A673 (cell line): ENCODE measurements at regions not wholly inside any gene's neighbourhood (a gene's known extent, or its start where the extent isn't known, plus 50 kb on each side); places are given as distances from the start of the nearest gene placed in this dataset.

Experiments
- BruUV-seq: library from RNA; stranded (reverse); fragments of 400-500 nt; replicated peaks from 2 replicates; lab custom pipeline; 2021; lab: Mats Ljungman, UMichigan
- CTCF ChIA-PET: fragments of 300-600 bp; sonication (Branson Sonifier 250); formaldehyde crosslinking; loops from one replicate; lab custom pipeline; 2022; ENCODE audit warnings: antibody characterized with exemption; lab: Charles Lee
- POLR2A ChIA-PET: fragments of 300-600 bp; sonication (Branson Sonifier 250); formaldehyde crosslinking; loops from one replicate; lab custom pipeline; 2022; ENCODE audit warnings: antibody characterized with exemption; ENCODE audit not compliant: low non-redundant PET; lab: Charles Lee
- DNase-seq: peaks from one replicate; pipeline ENCODE4 v3.0.0-alpha.2; 2015; ENCODE audit warnings: low spot score
- H3K27ac ChIP-seq: fragments of 200-600 bp; sonication (generic); 2 replicates; pipeline ENCODE4 v1.5.1; 2016; ENCODE audit warnings: mixed run types, low read depth, mild to moderate bottlenecking, mixed read lengths, antibody characterized with exemption, low read length; ENCODE audit not compliant: poor library complexity, severe bottlenecking
- H3K27me3 ChIP-seq: fragments of 200-600 bp; sonication (generic); replicated peaks from 2 replicates; pipeline ENCODE4 v1.6.1; 2017; ENCODE audit warnings: mixed run types, low read depth, mild to moderate bottlenecking, mixed read lengths, antibody characterized with exemption, low read length; ENCODE audit not compliant: insufficient read depth, poor library complexity
- H3K36me3 ChIP-seq: fragments of 200-600 bp; sonication (generic); 2 replicates; pipeline ENCODE4 v1.6.1; 2016; ENCODE audit warnings: mixed run types, mild to moderate bottlenecking, mixed read lengths, antibody characterized with exemption, low read length; ENCODE audit not compliant: insufficient read depth, poor library complexity, severe bottlenecking
- H3K4me1 ChIP-seq: fragments of 200-600 bp; sonication (generic); 2 replicates; pipeline ENCODE4 v1.6.1; 2017; ENCODE audit warnings: mixed run types, mild to moderate bottlenecking, mixed read lengths, antibody characterized with exemption, low read length; ENCODE audit not compliant: insufficient read depth, poor library complexity, severe bottlenecking
- H3K4me3 ChIP-seq: fragments of 200-600 bp; sonication (generic); 2 replicates; pipeline ENCODE4 v1.5.1; 2016; ENCODE audit warnings: low read depth, mixed run types, mild to moderate bottlenecking, mixed read lengths, low read length; ENCODE audit not compliant: poor library complexity, severe bottlenecking
- H3K9me3 ChIP-seq: fragments of 200-600 bp; sonication (generic); 2 replicates; pipeline ENCODE4 v1.6.1; 2016; ENCODE audit warnings: mixed run types, low read depth, mild to moderate bottlenecking, mixed read lengths, antibody characterized with exemption, low read length; ENCODE audit not compliant: poor library complexity, severe bottlenecking
- EZH2 ChIP-seq: fragments of 200-600 bp; sonication (generic); IDR thresholded peaks from 2 replicates; pipeline ENCODE4 v1.6.1; 2017; ENCODE audit warnings: borderline replicate concordance, low read depth, mild to moderate bottlenecking, mixed read lengths, antibody characterized with exemption, low read length; ENCODE audit not compliant: poor library complexity, severe bottlenecking
- intact Hi-C: fragments of 100-400 bp; cut with micrococcal nuclease; formaldehyde crosslinking; loops from one replicate; pipeline ENCODE4 v1.10.0; 2022; ENCODE audit not compliant: unreplicated experiment
- TF ChIP-seq, protein P1 (sequence below): fragments of 300-800, 200-600 bp; sonication (generic); conservative IDR thresholded peaks from 2 replicates; pipeline ENCODE4 v1.5.1; 2017; ENCODE audit warnings: low read depth, mild to moderate bottlenecking, antibody characterized with exemption, low read length, moderate library complexity, mixed read lengths

- Histone ChIP-seq H3K27ac (no peak overlapping the region), H3K4me1 (no peaks in the 10 kb centered on the region), H3K36me3 (no peaks in the 10 kb centered on the region), H3K27me3 (no peaks in the 10 kb centered on the region), H3K4me3 (no peak overlapping the region), H3K9me3 (no peaks in the 10 kb centered on the region)
- no TSS peak for BruUV-seq
- TF ChIP-seq EZH2: no peak
- TF ChIP-seq, protein P1, sequence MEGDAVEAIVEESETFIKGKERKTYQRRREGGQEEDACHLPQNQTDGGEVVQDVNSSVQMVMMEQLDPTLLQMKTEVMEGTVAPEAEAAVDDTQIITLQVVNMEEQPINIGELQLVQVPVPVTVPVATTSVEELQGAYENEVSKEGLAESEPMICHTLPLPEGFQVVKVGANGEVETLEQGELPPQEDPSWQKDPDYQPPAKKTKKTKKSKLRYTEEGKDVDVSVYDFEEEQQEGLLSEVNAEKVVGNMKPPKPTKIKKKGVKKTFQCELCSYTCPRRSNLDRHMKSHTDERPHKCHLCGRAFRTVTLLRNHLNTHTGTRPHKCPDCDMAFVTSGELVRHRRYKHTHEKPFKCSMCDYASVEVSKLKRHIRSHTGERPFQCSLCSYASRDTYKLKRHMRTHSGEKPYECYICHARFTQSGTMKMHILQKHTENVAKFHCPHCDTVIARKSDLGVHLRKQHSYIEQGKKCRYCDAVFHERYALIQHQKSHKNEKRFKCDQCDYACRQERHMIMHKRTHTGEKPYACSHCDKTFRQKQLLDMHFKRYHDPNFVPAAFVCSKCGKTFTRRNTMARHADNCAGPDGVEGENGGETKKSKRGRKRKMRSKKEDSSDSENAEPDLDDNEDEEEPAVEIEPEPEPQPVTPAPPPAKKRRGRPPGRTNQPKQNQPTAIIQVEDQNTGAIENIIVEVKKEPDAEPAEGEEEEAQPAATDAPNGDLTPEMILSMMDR: no peak
- no peak for DNase-seq
- CTCF ChIA-PET: no interaction called here
- POLR2A ChIA-PET: no interaction called here
- intact Hi-C loops: no loop called here
These were observed 309.8 kb downstream of the COG6 start for GRCh38 chr13:39965309-39965708.

DNA sequence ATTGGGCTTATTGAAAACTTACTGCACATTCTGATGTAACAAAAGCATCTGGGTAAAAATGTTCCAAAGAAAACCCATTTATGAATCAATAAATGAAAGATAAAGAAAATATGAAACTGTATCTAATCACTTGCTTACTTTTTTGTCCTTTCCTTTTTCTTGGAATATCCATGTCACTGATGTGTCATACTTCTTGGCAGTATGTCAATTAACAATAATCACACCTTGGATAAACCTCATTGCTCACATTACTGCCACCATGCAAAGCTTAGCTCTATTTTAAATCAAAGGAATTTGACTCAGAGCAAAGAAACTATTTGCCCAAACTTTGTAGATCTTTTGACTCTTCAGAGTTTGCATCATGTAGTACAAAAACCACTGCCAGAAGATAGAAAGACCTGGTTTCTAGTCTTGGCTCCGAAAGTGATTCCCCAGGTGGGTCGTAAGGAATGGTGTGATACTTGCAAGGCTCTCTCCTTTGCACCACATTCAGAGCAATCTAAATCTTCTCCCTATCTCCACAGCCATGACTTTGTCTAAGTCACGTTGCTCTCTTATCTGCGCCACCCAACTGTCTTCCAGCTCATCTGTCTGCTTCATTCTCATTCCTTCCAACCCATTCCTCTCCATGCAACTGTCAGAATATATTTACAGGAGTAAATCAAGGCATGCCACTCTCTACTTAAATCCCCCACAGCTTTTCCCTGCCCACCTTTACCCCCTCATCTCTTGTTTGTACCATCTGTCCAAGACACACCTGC is 311.9 kb downstream of the COG6 start:
- Histone ChIP-seq H3K36me3 (no peaks in the 10 kb centered on the region), H3K27me3 (no peaks in the 10 kb centered on the region), H3K4me3 (no peak overlapping the region), H3K4me1 (no peaks in the 10 kb centered on the region), H3K9me3 (no peaks in the 10 kb centered on the region), H3K27ac (no peak overlapping the region)
- POLR2A ChIA-PET: no interaction called here
- TF ChIP-seq, protein P1: no peak
- no peak for TF ChIP-seq EZH2
- no TSS peak for BruUV-seq
- DNase-seq: no peak
- intact Hi-C loops: no loop called here
- CTCF ChIA-PET: no interaction called here

- H3K27me3 ChIP-seq: no peaks in the 10 kb centered on the region
- POLR2A ChIA-PET: no interaction called here
- no peak overlapping the region for H3K27ac ChIP-seq
- H3K9me3 ChIP-seq: no peaks in the 10 kb centered on the region
- CTCF ChIA-PET: no interaction called here
- H3K36me3 ChIP-seq: no peaks in the 10 kb centered on the region
- no peak for DNase-seq
- no peak overlapping the region for H3K4me3 ChIP-seq
- H3K4me1 ChIP-seq: no peaks in the 10 kb centered on the region
- no peak for TF ChIP-seq EZH2
- TF ChIP-seq, protein P1: no peak
- intact Hi-C loops: no loop called here
- BruUV-seq: no TSS peak
These were observed 313.4 kb downstream of the COG6 start for GRCh38 chr13:39968646-39969475.
